ENCODE measurements at regions not wholly inside any gene's neighbourhood (a gene's known extent, or its start where the extent isn't known, plus 50 kb on each side); places are given as distances from the start of the nearest gene placed in this dataset.

- H3K4me1 ChIP-seq, result no peaks in the 10 kb centered on the region
- H3K27me3 ChIP-seq, result no peaks in the 10 kb centered on the region
- DNase-seq, result no peak
- TF ChIP-seq POLR2A (IDR thresholded peaks at IDR 0.05), result no peak
- TF ChIP-seq, protein P1, sequence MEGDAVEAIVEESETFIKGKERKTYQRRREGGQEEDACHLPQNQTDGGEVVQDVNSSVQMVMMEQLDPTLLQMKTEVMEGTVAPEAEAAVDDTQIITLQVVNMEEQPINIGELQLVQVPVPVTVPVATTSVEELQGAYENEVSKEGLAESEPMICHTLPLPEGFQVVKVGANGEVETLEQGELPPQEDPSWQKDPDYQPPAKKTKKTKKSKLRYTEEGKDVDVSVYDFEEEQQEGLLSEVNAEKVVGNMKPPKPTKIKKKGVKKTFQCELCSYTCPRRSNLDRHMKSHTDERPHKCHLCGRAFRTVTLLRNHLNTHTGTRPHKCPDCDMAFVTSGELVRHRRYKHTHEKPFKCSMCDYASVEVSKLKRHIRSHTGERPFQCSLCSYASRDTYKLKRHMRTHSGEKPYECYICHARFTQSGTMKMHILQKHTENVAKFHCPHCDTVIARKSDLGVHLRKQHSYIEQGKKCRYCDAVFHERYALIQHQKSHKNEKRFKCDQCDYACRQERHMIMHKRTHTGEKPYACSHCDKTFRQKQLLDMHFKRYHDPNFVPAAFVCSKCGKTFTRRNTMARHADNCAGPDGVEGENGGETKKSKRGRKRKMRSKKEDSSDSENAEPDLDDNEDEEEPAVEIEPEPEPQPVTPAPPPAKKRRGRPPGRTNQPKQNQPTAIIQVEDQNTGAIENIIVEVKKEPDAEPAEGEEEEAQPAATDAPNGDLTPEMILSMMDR (IDR thresholded peaks at IDR 0.05), result no peak
- no peak overlapping the region for H3K27ac ChIP-seq
- no peak overlapping the region for H3K4me3 ChIP-seq
- 43 to 74% methylated on average over 1 of the region's 1 CpG for WGBS, 2 donors
- intact Hi-C loops (cut with DNase I; ENCODE audit: low total_unique reads), result no loop called here
- H3K9me3 ChIP-seq, result no peaks in the 10 kb centered on the region
- H3K36me3 ChIP-seq (ENCODE audit: low read depth, missing control alignments), result no peaks in the 10 kb centered on the region
Observed at GRCh38 chr12:83622205-83622604, 935.5 kb downstream of the TMTC2 start.

DNA sequence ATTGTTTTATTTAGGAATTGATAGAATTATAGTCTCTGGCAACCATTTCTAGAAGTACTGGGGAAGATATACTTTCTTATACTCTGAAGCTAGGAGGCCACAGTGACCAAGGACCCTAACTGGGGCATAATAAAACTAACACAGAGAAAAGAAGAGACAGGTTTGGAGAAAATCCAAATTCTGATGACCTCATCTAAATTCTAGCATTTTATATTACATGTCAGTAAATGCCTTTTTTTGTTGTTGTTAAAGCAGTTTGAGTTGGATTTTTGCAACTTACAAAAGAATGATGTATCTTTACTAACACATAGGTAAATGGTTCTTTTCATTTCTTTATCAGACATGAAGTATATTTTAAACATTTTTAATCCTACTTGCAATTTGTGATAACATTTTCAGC lies 933.3 kb downstream of the TMTC2 start:
- no peaks in the 10 kb centered on the region for H3K4me1 ChIP-seq
- no peak for TF ChIP-seq POLR2A (IDR thresholded peaks at IDR 0.05)
- TF ChIP-seq, protein P1 (IDR thresholded peaks at IDR 0.05), result no peak
- intact Hi-C loops (cut with DNase I; ENCODE audit: low total_unique reads), result no loop called here
- no peak for DNase-seq
- H3K36me3 ChIP-seq (ENCODE audit: low read depth, missing control alignments), result no peaks in the 10 kb centered on the region
- no peaks in the 10 kb centered on the region for H3K27me3 ChIP-seq
- H3K9me3 ChIP-seq, result no peaks in the 10 kb centered on the region
- H3K4me3 ChIP-seq, result no peak overlapping the region
- H3K27ac ChIP-seq, result no peak overlapping the region

DNA sequence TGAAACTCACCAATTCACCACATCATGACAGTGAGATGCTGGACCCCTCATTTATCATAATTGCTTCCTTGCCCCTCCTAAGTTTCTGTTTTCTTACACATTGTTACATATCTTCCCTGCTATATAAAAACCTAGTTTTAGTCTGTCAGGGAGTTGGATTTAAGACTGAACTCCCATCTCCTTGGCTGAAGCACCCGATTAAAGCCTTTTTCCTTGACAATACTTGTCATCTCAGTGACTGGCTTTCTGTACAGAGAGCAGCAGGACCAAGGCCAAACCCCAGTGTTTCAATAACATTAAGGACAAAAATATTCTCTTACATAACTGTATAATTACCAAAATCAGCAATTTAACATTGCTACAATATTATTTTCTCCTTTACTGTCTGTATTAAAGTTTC lies 928.4 kb downstream of the TMTC2 start:
- WGBS, 2 donors, result 76 to 87% methylated on average over 1 of the region's 1 CpG
- H3K27ac ChIP-seq, result no peak overlapping the region
- intact Hi-C loops (cut with DNase I; ENCODE audit: low total_unique reads), result no loop called here
- H3K27me3 ChIP-seq, result no peaks in the 10 kb centered on the region
- no peaks in the 10 kb centered on the region for H3K4me1 ChIP-seq
- DNase-seq, result no peak
- H3K9me3 ChIP-seq, result no peaks in the 10 kb centered on the region
- no peaks in the 10 kb centered on the region for H3K36me3 ChIP-seq (ENCODE audit: low read depth, missing control alignments)
- TF ChIP-seq, protein P1 (IDR thresholded peaks at IDR 0.05), result no peak
- no peak for TF ChIP-seq POLR2A (IDR thresholded peaks at IDR 0.05)
- H3K4me3 ChIP-seq, result no peak overlapping the region

DNA sequence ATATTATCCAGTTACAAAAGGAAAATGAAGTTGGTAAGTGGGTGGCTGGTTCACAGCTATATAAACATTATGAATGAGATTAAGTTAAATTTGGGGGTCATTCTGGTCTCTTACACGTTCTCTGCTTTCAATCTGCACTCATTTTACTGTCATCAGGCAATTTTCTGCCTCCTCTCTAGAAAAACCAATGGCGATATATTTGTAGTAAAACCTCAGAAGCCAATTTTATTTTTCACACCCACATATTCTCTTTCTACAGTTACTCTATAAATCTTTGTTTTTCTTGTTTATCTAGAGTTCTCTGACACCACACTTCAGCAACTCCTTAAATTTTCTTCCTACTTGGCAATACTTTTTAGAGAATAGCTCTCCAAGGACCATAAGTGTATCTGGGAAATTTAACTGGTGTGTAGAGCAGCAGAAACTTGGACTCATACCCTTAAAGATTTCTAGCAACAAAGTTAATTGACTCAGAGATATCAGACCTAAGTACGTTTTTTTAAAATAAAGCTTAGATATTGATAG lies 926.9 kb downstream of the TMTC2 start:
- DNase-seq, result no peak
- intact Hi-C loops (cut with DNase I; ENCODE audit: low total_unique reads), result no loop called here
- Histone ChIP-seq H3K27me3 (no peaks in the 10 kb centered on the region), H3K4me3 (no peak overlapping the region), H3K9me3 (no peaks in the 10 kb centered on the region), H3K36me3 (ENCODE audit: low read depth, missing control alignments) (no peaks in the 10 kb centered on the region), H3K4me1 (no peaks in the 10 kb centered on the region), H3K27ac (no peak overlapping the region)
- TF ChIP-seq, protein P1 (IDR thresholded peaks at IDR 0.05), result no peak
- no peak for TF ChIP-seq POLR2A (IDR thresholded peaks at IDR 0.05)
- WGBS, 2 donors, result 32 to 33% methylated on average over 3 of the region's 3 CpGs

DNA sequence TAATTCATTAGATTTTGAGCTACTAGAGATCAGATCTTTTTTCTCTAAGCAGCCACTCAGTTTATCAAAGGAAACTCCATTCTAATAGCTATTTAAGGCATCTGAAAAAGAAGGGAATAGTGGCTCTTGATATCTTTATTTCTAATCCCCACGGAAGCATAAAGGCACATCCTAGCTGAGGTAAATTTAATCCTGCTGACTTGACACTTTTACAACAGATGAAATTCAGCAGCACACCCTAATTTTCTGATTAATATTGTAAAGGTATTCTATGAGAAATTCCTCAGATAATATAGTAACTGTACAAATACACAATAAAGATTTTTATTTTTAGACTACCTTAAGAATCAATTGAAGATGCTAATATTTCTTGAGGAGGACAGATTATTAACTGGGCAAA lies 916.4 kb downstream of the TMTC2 start:
- DNase-seq, result no peak
- Histone ChIP-seq H3K27ac (no peak overlapping the region), H3K4me3 (no peak overlapping the region), H3K27me3 (no peaks in the 10 kb centered on the region), H3K36me3 (ENCODE audit: low read depth, missing control alignments) (no peaks in the 10 kb centered on the region), H3K9me3 (no peaks in the 10 kb centered on the region), H3K4me1 (no peaks in the 10 kb centered on the region)
- TF ChIP-seq, protein P1 (IDR thresholded peaks at IDR 0.05), result no peak
- no peak for TF ChIP-seq POLR2A (IDR thresholded peaks at IDR 0.05)
- 68 to 69% methylated on average over 1 of the region's 1 CpG for WGBS, 2 donors
- intact Hi-C loops (cut with DNase I; ENCODE audit: low total_unique reads), result no loop called here
